HG03565 (cell line): ENCODE measurements at regions not wholly inside any gene's neighbourhood (a gene's known extent, or its start where the extent isn't known, plus 50 kb on each side); places are given as distances from the start of the nearest gene placed in this dataset.

Source experiments
- ATAC-seq: cut with Tn5 transposase; IDR thresholded peaks from one replicate; pipeline ENCODE4 v1.9.1; 2021; ENCODE audit warnings: mild to moderate bottlenecking, moderate library complexity; ENCODE audit not compliant: unreplicated experiment

- ATAC-seq: no peak
Observed at GRCh38 chr13:50071379-50071778, 56.1 kb downstream of the KCNRG start.

GRCh38 chr13:50072676-50073075 is 57.4 kb downstream of the KCNRG start:
- ATAC-seq: no peak

- no peak for ATAC-seq
Observed at GRCh38 chr13:50073340-50073739, 58.1 kb downstream of the KCNRG start.

GRCh38 chr13:50074843-50075242 is 59.6 kb downstream of the KCNRG start:
- ATAC-seq: peak; percentile 41

- ATAC-seq: no peak
Observed at GRCh38 chr13:50075619-50076097, 60.4 kb downstream of the KCNRG start.

GRCh38 chr13:50077431-50077830 is 62.2 kb downstream of the KCNRG start:
- ATAC-seq: no peak

- no peak for ATAC-seq
Observed at GRCh38 chr13:50078231-50078894, 63.1 kb downstream of the KCNRG start.

- ATAC-seq: no peak
Observed at GRCh38 chr13:50078895-50079654, 63.8 kb downstream of the KCNRG start.

- ATAC-seq: no peak
Observed at GRCh38 chr13:50079655-50080202, 64.5 kb downstream of the KCNRG start.

GRCh38 chr13:50080203-50080910 is 65.1 kb downstream of the KCNRG start:
- ATAC-seq: no peak

GRCh38 chr13:50080911-50081678 is 65.9 kb downstream of the KCNRG start:
- no peak for ATAC-seq

- peak; percentile 59 for ATAC-seq
Observed at GRCh38 chr13:50081679-50082425, 66.6 kb downstream of the KCNRG start.

GRCh38 chr13:50082426-50083281 is 67.4 kb downstream of the KCNRG start:
- ATAC-seq: peak; percentile 33

- no peak for ATAC-seq
Observed at GRCh38 chr13:50085063-50085462, 69.8 kb downstream of the KCNRG start.

GRCh38 chr13:50089633-50090032 is 74.4 kb downstream of the KCNRG start:
- no peak for ATAC-seq

GRCh38 chr13:50090211-50090610 is 75.0 kb downstream of the KCNRG start:
- no peak for ATAC-seq

- ATAC-seq: no peak
Observed at GRCh38 chr13:50094615-50095293, 79.5 kb downstream of the KCNRG start.

GRCh38 chr13:50098693-50099092 is 83.4 kb downstream of the KCNRG start:
- no peak for ATAC-seq
